ENCODE measurements at regions not wholly inside any gene's neighbourhood (a gene's known extent, or its start where the extent isn't known, plus 50 kb on each side); places are given as distances from the start of the nearest gene placed in this dataset.

DNA sequence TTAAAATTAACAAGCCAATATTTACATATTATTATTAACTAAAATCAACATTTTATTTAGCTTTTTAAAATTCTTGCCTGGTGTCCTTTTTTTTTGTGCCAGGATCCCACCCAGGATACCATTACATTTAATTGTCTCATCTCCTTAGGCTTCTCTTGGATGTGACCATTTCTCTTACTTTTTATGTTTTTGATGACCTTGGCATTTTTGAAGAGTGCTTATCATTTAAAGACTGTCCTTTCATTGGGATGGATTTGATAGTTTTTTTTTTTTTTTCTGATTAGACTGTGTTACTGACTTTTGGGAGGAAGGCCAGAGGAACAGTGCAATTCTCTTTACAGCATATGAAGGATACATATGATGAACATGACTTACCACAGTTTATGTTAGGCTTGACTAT, 181.4 kb upstream of the SMIM30 start:
- no peaks in the 10 kb centered on the region for H3K4me1 ChIP-seq (ENCODE audit: insufficient read depth)
- H3K79me2 ChIP-seq = no peaks in the 10 kb centered on the region
- no peaks in the 10 kb centered on the region for H4K20me1 ChIP-seq (ENCODE audit: insufficient read depth, poor library complexity, severe bottlenecking)
- TF ChIP-seq EZH2phosphoT487 (IDR thresholded peaks at IDR 0.05; ENCODE audit: low read depth, severe bottlenecking, unreplicated experiment) (no peak), EZH2 (IDR thresholded peaks at IDR 0.05; ENCODE audit: borderline replicate concordance) (no peak)
- TF ChIP-seq, protein P1, sequence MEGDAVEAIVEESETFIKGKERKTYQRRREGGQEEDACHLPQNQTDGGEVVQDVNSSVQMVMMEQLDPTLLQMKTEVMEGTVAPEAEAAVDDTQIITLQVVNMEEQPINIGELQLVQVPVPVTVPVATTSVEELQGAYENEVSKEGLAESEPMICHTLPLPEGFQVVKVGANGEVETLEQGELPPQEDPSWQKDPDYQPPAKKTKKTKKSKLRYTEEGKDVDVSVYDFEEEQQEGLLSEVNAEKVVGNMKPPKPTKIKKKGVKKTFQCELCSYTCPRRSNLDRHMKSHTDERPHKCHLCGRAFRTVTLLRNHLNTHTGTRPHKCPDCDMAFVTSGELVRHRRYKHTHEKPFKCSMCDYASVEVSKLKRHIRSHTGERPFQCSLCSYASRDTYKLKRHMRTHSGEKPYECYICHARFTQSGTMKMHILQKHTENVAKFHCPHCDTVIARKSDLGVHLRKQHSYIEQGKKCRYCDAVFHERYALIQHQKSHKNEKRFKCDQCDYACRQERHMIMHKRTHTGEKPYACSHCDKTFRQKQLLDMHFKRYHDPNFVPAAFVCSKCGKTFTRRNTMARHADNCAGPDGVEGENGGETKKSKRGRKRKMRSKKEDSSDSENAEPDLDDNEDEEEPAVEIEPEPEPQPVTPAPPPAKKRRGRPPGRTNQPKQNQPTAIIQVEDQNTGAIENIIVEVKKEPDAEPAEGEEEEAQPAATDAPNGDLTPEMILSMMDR (IDR thresholded peaks at IDR 0.05; ENCODE audit: poor library complexity) = no peak
- no peak for DNase-seq (ENCODE audit: low spot score)
- no peaks in the 10 kb centered on the region for H3K36me3 ChIP-seq (replicated peaks; ENCODE audit: insufficient read depth, low read depth)
- H2AFZ ChIP-seq = no peak overlapping the region
- no peak overlapping the region for H3K4me2 ChIP-seq
- no peak overlapping the region for H3K4me3 ChIP-seq
- no peaks in the 10 kb centered on the region for H3K9me2 ChIP-seq (replicated peaks; ENCODE audit: insufficient read depth)
- H3K27me3 ChIP-seq = no peaks in the 10 kb centered on the region
- no peaks in the 10 kb centered on the region for H3K9me3 ChIP-seq (ENCODE audit: low read depth)
- H3K27ac ChIP-seq = no peak overlapping the region

DNA sequence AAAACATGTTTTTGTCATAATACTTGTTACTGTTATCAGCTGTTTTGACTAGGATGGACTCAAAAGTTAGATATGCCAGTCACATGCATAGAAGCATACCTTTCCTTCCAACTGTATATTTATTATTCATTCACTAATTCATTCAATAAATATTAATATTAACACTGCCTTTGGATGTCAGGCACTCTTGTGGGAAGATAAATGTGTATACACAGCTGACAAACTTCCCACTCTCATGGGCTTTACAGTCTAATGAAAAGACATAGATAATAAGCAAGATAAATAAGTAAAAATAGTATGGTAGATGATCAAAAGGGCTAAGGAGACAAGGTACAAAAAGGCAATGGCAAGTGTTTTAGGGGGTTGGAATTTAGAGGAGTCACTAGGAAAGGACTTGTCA, 180.1 kb upstream of the SMIM30 start:
- H4K20me1 ChIP-seq (ENCODE audit: insufficient read depth, poor library complexity, severe bottlenecking) = no peaks in the 10 kb centered on the region
- H3K4me3 ChIP-seq = no peak overlapping the region
- TF ChIP-seq EZH2 (IDR thresholded peaks at IDR 0.05; ENCODE audit: borderline replicate concordance) = no peak
- TF ChIP-seq, protein P1 (IDR thresholded peaks at IDR 0.05; ENCODE audit: poor library complexity) = no peak
- no peak for TF ChIP-seq EZH2phosphoT487 (IDR thresholded peaks at IDR 0.05; ENCODE audit: low read depth, severe bottlenecking, unreplicated experiment)
- no peaks in the 10 kb centered on the region for H3K9me2 ChIP-seq (replicated peaks; ENCODE audit: insufficient read depth)
- no peak overlapping the region for H3K27ac ChIP-seq
- no peak overlapping the region for H2AFZ ChIP-seq
- no peaks in the 10 kb centered on the region for H3K4me1 ChIP-seq (ENCODE audit: insufficient read depth)
- no peaks in the 10 kb centered on the region for H3K9me3 ChIP-seq (ENCODE audit: low read depth)
- no peak for DNase-seq (ENCODE audit: low spot score)
- no peaks in the 10 kb centered on the region for H3K36me3 ChIP-seq (replicated peaks; ENCODE audit: insufficient read depth, low read depth)
- no peak overlapping the region for H3K4me2 ChIP-seq
- H3K79me2 ChIP-seq = no peaks in the 10 kb centered on the region
- H3K27me3 ChIP-seq = no peaks in the 10 kb centered on the region

DNA sequence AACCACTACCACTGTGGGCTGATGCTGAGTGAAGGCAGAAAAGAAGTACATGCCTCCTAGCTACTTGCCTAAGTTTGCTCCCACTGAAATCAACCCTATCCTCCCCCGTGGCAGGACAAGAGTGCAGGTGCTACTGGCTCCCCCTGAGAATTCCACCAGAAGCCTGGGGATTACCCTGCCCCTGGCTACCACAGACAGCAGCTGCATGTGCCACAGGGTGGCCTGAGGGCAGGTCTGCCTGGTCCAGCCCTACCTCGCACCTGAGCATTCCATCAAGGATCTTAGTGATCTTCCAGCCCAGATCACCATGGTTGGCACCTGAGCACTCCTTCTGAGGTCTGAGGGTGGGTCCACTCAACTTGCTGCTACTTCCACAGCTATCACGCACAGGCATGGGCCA, 176.4 kb upstream of the SMIM30 start:
- H3K4me1 ChIP-seq (ENCODE audit: insufficient read depth) = no peaks in the 10 kb centered on the region
- H2AFZ ChIP-seq = no peak overlapping the region
- no peaks in the 10 kb centered on the region for H3K9me3 ChIP-seq (ENCODE audit: low read depth)
- no peak overlapping the region for H3K27ac ChIP-seq
- no peaks in the 10 kb centered on the region for H3K9me2 ChIP-seq (replicated peaks; ENCODE audit: insufficient read depth)
- DNase-seq (ENCODE audit: low spot score) = no peak
- no peaks in the 10 kb centered on the region for H3K79me2 ChIP-seq
- no peaks in the 10 kb centered on the region for H4K20me1 ChIP-seq (ENCODE audit: insufficient read depth, poor library complexity, severe bottlenecking)
- H3K36me3 ChIP-seq (replicated peaks; ENCODE audit: insufficient read depth, low read depth) = no peaks in the 10 kb centered on the region
- H3K4me2 ChIP-seq = no peak overlapping the region
- WGBS (ENCODE audit: low lambda C conversion rate, missing lambda C conversion rate) = 90% methylated on average over 3 of the region's 3 CpGs
- H3K27me3 ChIP-seq = no peaks in the 10 kb centered on the region
- no peak overlapping the region for H3K4me3 ChIP-seq
- TF ChIP-seq EZH2phosphoT487 (IDR thresholded peaks at IDR 0.05; ENCODE audit: low read depth, severe bottlenecking, unreplicated experiment) = no peak
- TF ChIP-seq, protein P1 (IDR thresholded peaks at IDR 0.05; ENCODE audit: poor library complexity) = no peak
- no peak for TF ChIP-seq EZH2 (IDR thresholded peaks at IDR 0.05; ENCODE audit: borderline replicate concordance)

DNA sequence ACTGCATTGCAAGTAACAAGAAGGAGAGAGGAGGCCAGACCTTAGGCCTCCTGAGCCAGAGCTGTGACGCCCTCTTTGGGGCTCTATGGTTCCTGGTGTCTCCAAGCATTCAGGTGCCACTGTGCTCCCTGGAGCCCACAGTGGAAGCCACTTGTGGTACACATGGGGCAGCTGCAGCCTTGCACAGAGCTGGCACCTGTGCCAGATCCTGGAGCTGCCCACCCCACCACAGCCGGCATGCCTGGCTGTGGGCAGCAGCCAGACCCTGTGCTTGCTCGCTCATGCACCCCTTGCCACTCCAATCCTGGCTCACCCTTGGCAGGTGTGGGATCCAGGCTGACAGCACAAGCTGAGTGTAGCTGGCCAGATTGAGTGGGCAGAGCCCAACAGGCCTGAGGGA, 173.8 kb upstream of the SMIM30 start:
- TF ChIP-seq EZH2 (IDR thresholded peaks at IDR 0.05; ENCODE audit: borderline replicate concordance) (no peak), EZH2phosphoT487 (IDR thresholded peaks at IDR 0.05; ENCODE audit: low read depth, severe bottlenecking, unreplicated experiment) (no peak)
- TF ChIP-seq, protein P1 (IDR thresholded peaks at IDR 0.05; ENCODE audit: poor library complexity) = no peak
- Histone ChIP-seq H3K27me3 (no peaks in the 10 kb centered on the region), H3K4me3 (no peak overlapping the region), H3K79me2 (no peaks in the 10 kb centered on the region), H3K4me2 (no peak overlapping the region), H3K4me1 (ENCODE audit: insufficient read depth) (no peaks in the 10 kb centered on the region), H3K9me3 (ENCODE audit: low read depth) (no peaks in the 10 kb centered on the region), H4K20me1 (ENCODE audit: insufficient read depth, poor library complexity, severe bottlenecking) (no peaks in the 10 kb centered on the region), H3K27ac (no peak overlapping the region), H3K36me3 (replicated peaks; ENCODE audit: insufficient read depth, low read depth) (no peaks in the 10 kb centered on the region), H2AFZ (no peak overlapping the region), H3K9me2 (replicated peaks; ENCODE audit: insufficient read depth) (no peaks in the 10 kb centered on the region)
- no peak for DNase-seq (ENCODE audit: low spot score)
- 100% methylated on average over 3 of the region's 3 CpGs for WGBS (ENCODE audit: low lambda C conversion rate, missing lambda C conversion rate)
